ENCODE measurements at regions not wholly inside any gene's neighbourhood (a gene's known extent, or its start where the extent isn't known, plus 50 kb on each side); places are given as distances from the start of the nearest gene placed in this dataset.

DNA sequence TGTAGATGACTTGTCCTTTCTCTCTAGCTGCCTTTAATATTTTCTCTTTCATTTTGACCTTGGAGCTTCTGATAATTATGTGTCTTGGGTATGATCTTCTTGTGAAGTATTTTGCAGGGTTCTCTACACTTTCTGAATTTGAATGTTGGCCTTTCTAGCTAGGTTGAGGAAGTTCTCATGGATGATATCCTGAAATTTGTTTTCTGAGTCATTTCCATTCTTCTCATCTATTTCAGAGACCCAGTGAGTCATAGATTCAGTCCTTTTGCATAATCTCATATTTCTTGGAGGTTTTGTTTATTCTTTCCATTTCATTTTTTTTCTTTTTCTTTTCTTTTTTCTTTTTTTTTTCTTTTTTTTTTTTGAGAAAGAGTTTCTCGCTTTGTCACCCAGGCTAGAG lies 585.7 kb upstream of the PABPC4L start:
- no peaks in the 10 kb centered on the region for H3K27me3 ChIP-seq
- DNase-seq = no peak
- no peaks in the 10 kb centered on the region for H3K36me3 ChIP-seq
- no peak overlapping the region for H3K4me3 ChIP-seq
- H3K9me3 ChIP-seq = no peaks in the 10 kb centered on the region

GRCh38 chr4:134780244-134780643 lies 578.7 kb upstream of the PABPC4L start:
- DNase-seq = no peak
- H3K4me3 ChIP-seq = no peak overlapping the region
- H3K27me3 ChIP-seq = no peaks in the 10 kb centered on the region
- no peaks in the 10 kb centered on the region for H3K36me3 ChIP-seq
- no peaks in the 10 kb centered on the region for H3K9me3 ChIP-seq

- Histone ChIP-seq H3K27me3 (no peaks in the 10 kb centered on the region), H3K9me3 (no peaks in the 10 kb centered on the region), H3K36me3 (no peaks in the 10 kb centered on the region), H3K4me3 (no peak overlapping the region)
- no peak for DNase-seq
Measured at GRCh38 chr4:134777606-134778005, 576.0 kb upstream of the PABPC4L start.

DNA sequence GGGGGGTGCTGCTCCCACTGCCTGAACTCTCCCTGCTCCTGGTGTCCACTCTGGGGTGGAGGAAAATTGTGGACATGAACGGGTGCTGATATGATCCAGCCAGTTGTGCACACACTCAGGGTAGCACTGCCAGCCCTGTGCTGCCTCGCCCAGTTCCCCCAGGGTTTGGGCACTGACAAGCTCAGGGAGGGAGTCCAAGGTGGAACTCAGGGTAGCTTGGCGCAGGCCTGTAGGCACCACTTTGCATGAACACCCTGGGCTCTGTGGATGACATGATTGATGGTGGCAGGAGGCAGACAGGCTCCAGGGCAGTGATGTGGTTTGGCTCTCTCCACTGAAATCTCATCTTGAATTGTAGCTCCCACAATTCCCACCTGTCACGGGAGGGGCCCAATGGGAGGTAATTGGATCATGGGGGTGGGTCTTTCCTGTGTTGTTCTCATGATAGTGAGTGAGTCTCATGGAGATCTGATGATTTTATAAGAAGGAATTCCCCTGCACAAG lies 572.0 kb upstream of the PABPC4L start:
- no peaks in the 10 kb centered on the region for H3K36me3 ChIP-seq
- no peak overlapping the region for H3K4me3 ChIP-seq
- no peaks in the 10 kb centered on the region for H3K9me3 ChIP-seq
- no peak for DNase-seq
- H3K27me3 ChIP-seq = no peaks in the 10 kb centered on the region

DNA sequence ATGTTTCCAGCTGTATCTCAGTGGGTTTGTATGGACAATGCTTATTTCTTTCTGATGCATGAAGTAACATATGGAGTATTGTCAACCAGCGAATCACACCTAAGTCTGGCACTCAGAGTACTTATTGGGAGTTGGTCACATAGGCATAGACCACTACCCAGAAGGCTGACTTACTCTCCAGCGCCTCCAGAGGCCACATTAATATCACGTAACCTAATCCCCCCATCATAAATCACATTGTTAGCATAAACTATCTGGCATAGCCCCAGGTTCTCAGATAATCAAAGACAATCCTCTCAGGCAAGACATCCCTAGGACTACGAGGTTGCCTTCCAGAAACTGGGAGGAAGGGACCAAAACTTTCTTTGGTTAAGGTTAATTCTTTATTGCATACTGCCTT lies 560.5 kb upstream of the PABPC4L start:
- no peak for DNase-seq
- H3K36me3 ChIP-seq = no peaks in the 10 kb centered on the region
- no peaks in the 10 kb centered on the region for H3K9me3 ChIP-seq
- no peak overlapping the region for H3K4me3 ChIP-seq
- no peaks in the 10 kb centered on the region for H3K27me3 ChIP-seq

- no peaks in the 10 kb centered on the region for H3K36me3 ChIP-seq
- H3K27me3 ChIP-seq = no peaks in the 10 kb centered on the region
- H3K4me3 ChIP-seq = no peak overlapping the region
- no peaks in the 10 kb centered on the region for H3K9me3 ChIP-seq
- no peak for DNase-seq
Measured at GRCh38 chr4:134756421-134756820, 554.8 kb upstream of the PABPC4L start.

GRCh38 chr4:134754301-134755019 lies 552.9 kb upstream of the PABPC4L start:
- Histone ChIP-seq H3K4me3 (no peak overlapping the region), H3K36me3 (no peaks in the 10 kb centered on the region), H3K27me3 (no peaks in the 10 kb centered on the region), H3K9me3 (no peaks in the 10 kb centered on the region)
- no peak for DNase-seq

DNA sequence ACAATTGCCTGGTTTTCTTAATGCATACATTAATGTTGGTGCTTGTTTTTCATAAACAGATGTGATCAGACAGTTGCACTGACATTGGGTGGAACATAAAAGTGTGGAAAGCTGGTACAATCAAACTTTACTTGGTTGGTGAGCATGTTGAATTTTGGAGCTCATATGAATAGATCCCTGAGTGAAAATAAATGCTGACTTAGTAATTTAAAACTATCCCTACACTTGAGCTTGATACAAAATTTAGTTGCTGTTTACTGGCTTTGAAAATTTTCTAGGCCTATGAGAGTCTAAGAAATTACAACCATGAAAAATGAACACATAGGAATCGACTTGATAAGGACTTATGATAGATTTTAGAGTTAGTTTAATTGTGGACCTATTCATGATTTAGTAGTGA lies 551.8 kb upstream of the PABPC4L start:
- no peaks in the 10 kb centered on the region for H3K36me3 ChIP-seq
- no peak overlapping the region for H3K4me3 ChIP-seq
- H3K27me3 ChIP-seq = no peaks in the 10 kb centered on the region
- no peaks in the 10 kb centered on the region for H3K9me3 ChIP-seq
- no peak for DNase-seq

GRCh38 chr4:134747108-134747805 lies 545.7 kb upstream of the PABPC4L start:
- no peak for DNase-seq
- Histone ChIP-seq H3K36me3 (no peaks in the 10 kb centered on the region), H3K27me3 (no peaks in the 10 kb centered on the region), H3K9me3 (no peaks in the 10 kb centered on the region), H3K4me3 (no peak overlapping the region)

DNA sequence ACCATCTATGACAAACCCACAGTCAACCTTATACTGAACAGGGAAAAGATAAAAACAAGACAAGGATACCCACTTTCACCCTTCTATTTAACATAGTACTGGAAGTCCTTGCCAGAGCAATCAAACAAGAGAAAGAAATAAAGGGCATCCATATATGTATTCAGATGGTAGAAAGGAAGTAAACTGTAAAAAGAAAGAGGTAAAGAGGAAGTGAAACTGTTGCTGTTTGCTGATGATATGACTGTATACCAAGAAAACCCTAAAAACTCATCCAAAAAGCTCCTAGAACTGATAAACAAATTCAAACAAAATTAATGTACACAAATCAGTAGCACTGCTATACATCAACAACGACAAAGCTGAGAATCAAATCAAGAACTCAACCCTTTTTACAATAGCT lies 538.7 kb upstream of the PABPC4L start:
- no peaks in the 10 kb centered on the region for H3K9me3 ChIP-seq
- H3K36me3 ChIP-seq = no peaks in the 10 kb centered on the region
- no peak for DNase-seq
- no peaks in the 10 kb centered on the region for H3K27me3 ChIP-seq
- no peak overlapping the region for H3K4me3 ChIP-seq

- H3K9me3 ChIP-seq = no peaks in the 10 kb centered on the region
- H3K36me3 ChIP-seq = no peaks in the 10 kb centered on the region
- DNase-seq = no peak
- H3K4me3 ChIP-seq = no peak overlapping the region
- H3K27me3 ChIP-seq = no peaks in the 10 kb centered on the region
Measured at GRCh38 chr4:134735901-134736300, 534.3 kb upstream of the PABPC4L start.

GRCh38 chr4:134727696-134728095 lies 526.1 kb upstream of the PABPC4L start:
- no peak overlapping the region for H3K4me3 ChIP-seq
- DNase-seq = no peak
- no peaks in the 10 kb centered on the region for H3K27me3 ChIP-seq
- H3K36me3 ChIP-seq = no peaks in the 10 kb centered on the region
- H3K9me3 ChIP-seq = no peaks in the 10 kb centered on the region

DNA sequence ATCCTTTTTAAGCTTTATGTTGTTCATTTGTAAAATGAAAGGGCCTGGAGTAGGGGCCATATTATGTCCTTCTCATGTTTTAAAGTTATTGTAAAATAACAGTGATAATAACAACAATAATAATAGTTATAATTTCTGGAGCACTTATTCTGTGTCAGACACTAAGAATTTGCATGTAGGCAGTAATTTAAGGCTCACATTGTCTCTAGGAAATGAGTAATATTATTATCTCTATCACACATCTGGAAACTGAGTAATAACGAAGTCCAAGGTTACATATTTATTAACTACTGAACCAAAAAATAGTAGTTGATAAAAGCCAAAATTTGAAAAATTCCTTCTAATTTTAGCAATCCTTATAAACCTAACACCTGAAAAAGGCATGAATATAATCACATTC lies 520.7 kb upstream of the PABPC4L start:
- H3K27me3 ChIP-seq = no peaks in the 10 kb centered on the region
- H3K36me3 ChIP-seq = no peaks in the 10 kb centered on the region
- no peak overlapping the region for H3K4me3 ChIP-seq
- no peaks in the 10 kb centered on the region for H3K9me3 ChIP-seq
- DNase-seq = no peak

- H3K27me3 ChIP-seq = no peaks in the 10 kb centered on the region
- no peak for DNase-seq
- no peaks in the 10 kb centered on the region for H3K9me3 ChIP-seq
- no peaks in the 10 kb centered on the region for H3K36me3 ChIP-seq
- no peak overlapping the region for H3K4me3 ChIP-seq
Measured at GRCh38 chr4:134720030-134720429, 518.4 kb upstream of the PABPC4L start.

GRCh38 chr4:134708616-134709015 lies 507.0 kb upstream of the PABPC4L start:
- Histone ChIP-seq H3K36me3 (no peaks in the 10 kb centered on the region), H3K27me3 (no peaks in the 10 kb centered on the region), H3K9me3 (no peaks in the 10 kb centered on the region), H3K4me3 (no peak overlapping the region)
- no peak for DNase-seq

DNA sequence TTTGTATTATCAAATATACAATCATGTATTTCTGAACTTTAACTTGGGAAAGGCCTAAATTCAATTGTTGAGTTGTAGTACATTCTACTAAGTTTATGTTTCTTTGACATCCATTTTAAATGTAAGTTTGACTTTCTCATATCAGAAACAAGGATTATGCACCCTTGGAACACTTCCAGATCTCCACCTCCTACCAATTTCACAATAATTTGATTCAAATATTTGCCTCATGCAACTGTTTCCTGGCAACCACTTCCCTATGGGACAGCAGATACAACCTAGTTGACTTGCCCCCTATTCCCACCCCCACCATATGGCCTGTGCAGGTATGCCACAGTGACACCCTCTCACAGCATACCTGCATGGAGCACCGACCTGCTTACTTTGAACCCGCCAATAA lies 506.4 kb upstream of the PABPC4L start:
- H3K4me3 ChIP-seq = no peak overlapping the region
- DNase-seq = no peak
- no peaks in the 10 kb centered on the region for H3K9me3 ChIP-seq
- H3K27me3 ChIP-seq = no peaks in the 10 kb centered on the region
- H3K36me3 ChIP-seq = no peaks in the 10 kb centered on the region

DNA sequence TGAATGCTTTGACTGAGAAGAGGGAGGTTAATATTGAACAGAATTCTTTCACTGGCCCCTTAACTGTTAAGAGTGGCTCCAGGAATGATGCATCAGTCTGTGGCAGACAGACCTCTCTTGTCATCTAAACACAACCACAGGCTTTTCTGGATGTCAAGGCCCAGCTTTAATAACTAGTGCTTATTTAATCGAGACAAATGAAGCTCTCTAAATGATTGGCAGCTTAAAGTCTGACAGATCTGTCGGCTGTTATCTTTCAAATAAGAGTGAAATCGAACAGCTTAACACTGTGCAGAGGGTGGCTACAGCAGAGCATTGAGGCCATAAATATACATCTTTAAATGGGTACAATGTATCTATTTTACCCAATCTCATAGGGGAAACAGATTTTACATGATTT lies 500.8 kb upstream of the PABPC4L start:
- Histone ChIP-seq H3K9me3 (no peaks in the 10 kb centered on the region), H3K4me3 (no peak overlapping the region), H3K27me3 (no peaks in the 10 kb centered on the region), H3K36me3 (no peaks in the 10 kb centered on the region)
- DNase-seq = no peak

- no peaks in the 10 kb centered on the region for H3K27me3 ChIP-seq
- H3K4me3 ChIP-seq = no peak overlapping the region
- no peaks in the 10 kb centered on the region for H3K9me3 ChIP-seq
- DNase-seq = no peak
- H3K36me3 ChIP-seq = no peaks in the 10 kb centered on the region
Measured at GRCh38 chr4:134700251-134700650, 498.7 kb upstream of the PABPC4L start.
